SK-N-SH treated with all-trans-retinoic acid at 6 μM for 48 hours (cell line): ENCODE measurements at regions not wholly inside any gene's neighbourhood (a gene's known extent, or its start where the extent isn't known, plus 50 kb on each side); places are given as distances from the start of the nearest gene placed in this dataset.

ENCODE experiments used
- TOX ChIP-seq: fragments of 250-450 bp; sonication (Bioruptor Pico); IDR thresholded peaks from 2 replicates; pipeline ENCODE4 v1.8.0; 2021; ENCODE audit warnings: mild to moderate bottlenecking, moderate library complexity, borderline replicate concordance
- TF ChIP-seq, protein P1 (sequence below): fragments of 250-450 bp; sonication (Bioruptor Pico); IDR thresholded peaks from 2 replicates; pipeline ENCODE4 v1.8.0; 2020; ENCODE audit warnings: mild to moderate bottlenecking, moderate library complexity, borderline replicate concordance

- TF ChIP-seq, protein P1, sequence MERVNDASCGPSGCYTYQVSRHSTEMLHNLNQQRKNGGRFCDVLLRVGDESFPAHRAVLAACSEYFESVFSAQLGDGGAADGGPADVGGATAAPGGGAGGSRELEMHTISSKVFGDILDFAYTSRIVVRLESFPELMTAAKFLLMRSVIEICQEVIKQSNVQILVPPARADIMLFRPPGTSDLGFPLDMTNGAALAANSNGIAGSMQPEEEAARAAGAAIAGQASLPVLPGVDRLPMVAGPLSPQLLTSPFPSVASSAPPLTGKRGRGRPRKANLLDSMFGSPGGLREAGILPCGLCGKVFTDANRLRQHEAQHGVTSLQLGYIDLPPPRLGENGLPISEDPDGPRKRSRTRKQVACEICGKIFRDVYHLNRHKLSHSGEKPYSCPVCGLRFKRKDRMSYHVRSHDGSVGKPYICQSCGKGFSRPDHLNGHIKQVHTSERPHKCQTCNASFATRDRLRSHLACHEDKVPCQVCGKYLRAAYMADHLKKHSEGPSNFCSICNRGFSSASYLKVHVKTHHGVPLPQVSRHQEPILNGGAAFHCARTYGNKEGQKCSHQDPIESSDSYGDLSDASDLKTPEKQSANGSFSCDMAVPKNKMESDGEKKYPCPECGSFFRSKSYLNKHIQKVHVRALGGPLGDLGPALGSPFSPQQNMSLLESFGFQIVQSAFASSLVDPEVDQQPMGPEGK, result no peak
- no peak for TF ChIP-seq TOX (CRISPR knock-in tag)
Measured at GRCh38 chr5:38036765-38037164, 196.9 kb upstream of the GDNF start.
